ENCODE measurements at regions not wholly inside any gene's neighbourhood (a gene's known extent, or its start where the extent isn't known, plus 50 kb on each side); places are given as distances from the start of the nearest gene placed in this dataset.

- H3F3A ChIP-seq (replicated peaks; ENCODE audit: low read depth) = no peaks in the 10 kb centered on the region
- H3K36me3 ChIP-seq (ENCODE audit: insufficient read depth) = no peaks in the 10 kb centered on the region
- H2AFZ ChIP-seq = no peak overlapping the region
- Mint-ChIP-seq H3K4me1 (0 out of 3 replicates have a peak, but pooled peaks cover 4% of the 10 kb centered on the region), H3K27ac (no peak overlapping the region), H3K27me3 (ENCODE audit: insufficient read depth, low read depth, poor library complexity) (no peaks in the 10 kb centered on the region), H3K4me3 (no peak overlapping the region), H3K36me3 (ENCODE audit: low read depth) (peaks cover 4% of the 10 kb centered on the region; the same call in 1 of the 3 replicates), H3K9me3 (peaks cover 83% of the 10 kb centered on the region)
- H3K9me2 ChIP-seq (ENCODE audit: insufficient read depth) = no peaks in the 10 kb centered on the region
- H3K79me2 ChIP-seq (replicated peaks; ENCODE audit: insufficient read depth) = no peaks in the 10 kb centered on the region
- no peak overlapping the region for H3K4me2 ChIP-seq
- no peak for TF ChIP-seq POLR2AphosphoS5 (IDR thresholded peaks at IDR 0.05; ENCODE audit: low read depth)
- no peak for TF ChIP-seq STAT1 (IDR thresholded peaks at IDR 0.05; ENCODE audit: unreplicated experiment)
- no peak for TF ChIP-seq EZH2 (IDR thresholded peaks at IDR 0.05; ENCODE audit: low read depth, unreplicated experiment)
- TF ChIP-seq ZNF114 (CRISPR knock-in tag; IDR thresholded peaks at IDR 0.05) = no peak
- TF ChIP-seq ZNF462 (CRISPR knock-in tag; IDR thresholded peaks at IDR 0.05) = no peak
- TF ChIP-seq REST (IDR thresholded peaks at IDR 0.05; ENCODE audit: unreplicated experiment) = no peak
- no peak for TF ChIP-seq JUNB (IDR thresholded peaks at IDR 0.05; ENCODE audit: unreplicated experiment)
- TF ChIP-seq EZH2phosphoT487 (IDR thresholded peaks at IDR 0.05; ENCODE audit: unreplicated experiment) = no peak
- TF ChIP-seq CREB1 (CRISPR knock-in tag; IDR thresholded peaks at IDR 0.05; ENCODE audit: low read depth) = no peak
- TF ChIP-seq, protein P1, sequence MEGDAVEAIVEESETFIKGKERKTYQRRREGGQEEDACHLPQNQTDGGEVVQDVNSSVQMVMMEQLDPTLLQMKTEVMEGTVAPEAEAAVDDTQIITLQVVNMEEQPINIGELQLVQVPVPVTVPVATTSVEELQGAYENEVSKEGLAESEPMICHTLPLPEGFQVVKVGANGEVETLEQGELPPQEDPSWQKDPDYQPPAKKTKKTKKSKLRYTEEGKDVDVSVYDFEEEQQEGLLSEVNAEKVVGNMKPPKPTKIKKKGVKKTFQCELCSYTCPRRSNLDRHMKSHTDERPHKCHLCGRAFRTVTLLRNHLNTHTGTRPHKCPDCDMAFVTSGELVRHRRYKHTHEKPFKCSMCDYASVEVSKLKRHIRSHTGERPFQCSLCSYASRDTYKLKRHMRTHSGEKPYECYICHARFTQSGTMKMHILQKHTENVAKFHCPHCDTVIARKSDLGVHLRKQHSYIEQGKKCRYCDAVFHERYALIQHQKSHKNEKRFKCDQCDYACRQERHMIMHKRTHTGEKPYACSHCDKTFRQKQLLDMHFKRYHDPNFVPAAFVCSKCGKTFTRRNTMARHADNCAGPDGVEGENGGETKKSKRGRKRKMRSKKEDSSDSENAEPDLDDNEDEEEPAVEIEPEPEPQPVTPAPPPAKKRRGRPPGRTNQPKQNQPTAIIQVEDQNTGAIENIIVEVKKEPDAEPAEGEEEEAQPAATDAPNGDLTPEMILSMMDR (conservative IDR thresholded peaks at IDR 0.05; ENCODE audit: low read depth in 2 of 2) = no peak
- no peak for TF ChIP-seq ZNF331 (CRISPR knock-in tag; IDR thresholded peaks at IDR 0.05; ENCODE audit: low read depth)
- DNase-seq (ENCODE audit: low spot score) = no peak
- H3K27me3 ChIP-seq (ENCODE audit: insufficient read depth) = no peaks in the 10 kb centered on the region
- H4K20me1 ChIP-seq (replicated peaks; ENCODE audit: insufficient read depth) = no peaks in the 10 kb centered on the region
- no peak overlapping the region for H3K27ac ChIP-seq (ENCODE audit: low read depth)
- ATAC-seq = no peak
- H3K4me1 ChIP-seq (ENCODE audit: insufficient read depth) = no peaks in the 10 kb centered on the region
- no peak overlapping the region for H3K4me3 ChIP-seq
Measured at GRCh38 chr7:145899938-145900337, 216.7 kb upstream of the CNTNAP2 start.

All from GM23338 (cell line).